AG08395 (cell line): ENCODE measurements at regions not wholly inside any gene's neighbourhood (a gene's known extent, or its start where the extent isn't known, plus 50 kb on each side); places are given as distances from the start of the nearest gene placed in this dataset.

ENCODE experiments used
- DNase-seq: peaks from one replicate; pipeline ENCODE4 v3.0.0; 2012; ENCODE audit warnings: mixed read lengths, low spot score

GRCh38 chr7:114755856-114756255 lies 166.0 kb upstream of the MDFIC start:
- DNase-seq, result no peak

GRCh38 chr7:114758661-114759227 lies 163.2 kb upstream of the MDFIC start:
- DNase-seq, result no peak

GRCh38 chr7:114759347-114760062 lies 162.4 kb upstream of the MDFIC start:
- no peak for DNase-seq

GRCh38 chr7:114760477-114760876 lies 161.4 kb upstream of the MDFIC start:
- no peak for DNase-seq

- DNase-seq, result no peak
Measured at GRCh38 chr7:114761973-114762372, 159.9 kb upstream of the MDFIC start.

GRCh38 chr7:114765331-114766040 lies 156.4 kb upstream of the MDFIC start:
- no peak for DNase-seq

- no peak for DNase-seq
Measured at GRCh38 chr7:114766041-114766356, 155.9 kb upstream of the MDFIC start.

GRCh38 chr7:114777288-114777687 lies 144.6 kb upstream of the MDFIC start:
- no peak for DNase-seq

- no peak for DNase-seq
Measured at GRCh38 chr7:114783508-114783907, 138.4 kb upstream of the MDFIC start.

- DNase-seq, result no peak
Measured at GRCh38 chr7:114784177-114784576, 137.7 kb upstream of the MDFIC start.

- DNase-seq, result no peak
Measured at GRCh38 chr7:114784746-114785145, 137.1 kb upstream of the MDFIC start.

- DNase-seq, result no peak
Measured at GRCh38 chr7:114785496-114785895, 136.4 kb upstream of the MDFIC start.

GRCh38 chr7:114786455-114786854 lies 135.4 kb upstream of the MDFIC start:
- DNase-seq, result no peak

GRCh38 chr7:114787556-114787955 lies 134.3 kb upstream of the MDFIC start:
- DNase-seq, result no peak

- no peak for DNase-seq
Measured at GRCh38 chr7:114788706-114789105, 133.2 kb upstream of the MDFIC start.

- no peak for DNase-seq
Measured at GRCh38 chr7:114789161-114789560, 132.7 kb upstream of the MDFIC start.

GRCh38 chr7:114789871-114790311 lies 132.0 kb upstream of the MDFIC start:
- peak; percentile 92 for DNase-seq

GRCh38 chr7:114790521-114790920 lies 131.4 kb upstream of the MDFIC start:
- DNase-seq, result no peak

- no peak for DNase-seq
Measured at GRCh38 chr7:114791771-114792170, 130.1 kb upstream of the MDFIC start.

GRCh38 chr7:114793155-114793845 lies 128.6 kb upstream of the MDFIC start:
- no peak for DNase-seq

- no peak for DNase-seq
Measured at GRCh38 chr7:114795475-114795874, 126.4 kb upstream of the MDFIC start.

GRCh38 chr7:114799628-114800028 lies 122.3 kb upstream of the MDFIC start:
- no peak for DNase-seq

GRCh38 chr7:114802632-114803031 lies 119.3 kb upstream of the MDFIC start:
- DNase-seq, result no peak
